GM12878 (cell line): ENCODE measurements at regions not wholly inside any gene's neighbourhood (a gene's known extent, or its start where the extent isn't known, plus 50 kb on each side); places are given as distances from the start of the nearest gene placed in this dataset.

ENCODE experiments used
- ATAC-seq: fragments of 200-7000 bp; cut with Tn5 transposase; 3 replicates; pipeline ENCODE4 v1.9.1; 2020; ENCODE audit warnings: mild to moderate bottlenecking, moderate library complexity
- BruUV-seq: library from RNA; stranded (reverse); fragments of 400-500 nt; replicated peaks from 2 replicates; lab custom pipeline; 2021; lab: Mats Ljungman, UMichigan
- CTCF ChIA-PET: fragments of 300-600 bp; sonication (Branson Sonifier 250); formaldehyde crosslinking; extraction: SDS; loops from one replicate; lab custom pipeline; 2021; ENCODE audit warnings: inconsistent platforms; lab: Yijun Ruan, JAX
- POLR2A ChIA-PET: fragments of 350-600 bp; formaldehyde crosslinking; extraction: SDS; loops from one replicate; lab custom pipeline; 2021; ENCODE audit warnings: inconsistent platforms; lab: Charles Lee
- RAD21 ChIA-PET: fragments of 300-600 bp; sonication (Branson Sonifier 250); formaldehyde crosslinking; loops from one replicate; lab custom pipeline; 2023; ENCODE audit warnings: antibody characterized with exemption; ENCODE audit not compliant: unreplicated experiment; lab: Charles Lee
- SMC1A ChIA-PET: fragments of 300-600 bp; sonication (Branson Sonifier 250); formaldehyde crosslinking; loops from one replicate; lab custom pipeline; 2023; ENCODE audit not compliant: unreplicated experiment, uncharacterized antibody; lab: Charles Lee
- DNase-seq: peaks from one replicate; pipeline ENCODE4 v3.0.0-alpha.2; 2011; ENCODE audit warnings: low read depth, low spot score
- FAIRE-seq: peaks from 3 replicates; lab custom pipeline; 2011; peaks lifted over from hg19 to GRCh38; lab: Jason Lieb, UNC
- H2AFZ ChIP-seq: 2 replicates; pipeline ENCODE4 v1.6.0; 2011; ENCODE audit warnings: low read depth, low read length, control low read depth; ENCODE audit not compliant: control insufficient read depth
- H3K27ac ChIP-seq: 2 replicates; pipeline ENCODE4 v1.5.1; 2011; ENCODE audit warnings: control low read depth; ENCODE audit not compliant: control insufficient read depth, insufficient read depth
- H3K27me3 ChIP-seq, 2 experiments: replicated peaks in 1 of 2; 2 replicates each; pipeline versions ENCODE4 v1.6.0 to v1.6.1; 2011; ENCODE audit warnings: low read length in 1 of 2; ENCODE audit not compliant: control insufficient read depth in 2 of 2, insufficient read depth in 2 of 2
- H3K36me3 ChIP-seq, 2 experiments: 2 replicates each; pipeline ENCODE4 v1.5.1; 2011; ENCODE audit warnings: low read length in 1 of 2; ENCODE audit not compliant: control insufficient read depth in 2 of 2, insufficient read depth in 2 of 2
- H3K4me1 ChIP-seq: 2 replicates; pipeline ENCODE4 v1.6.1; 2011; ENCODE audit warnings: mild to moderate bottlenecking, low read length, moderate library complexity, mixed read lengths; ENCODE audit not compliant: control insufficient read depth, insufficient read depth
- H3K4me2 ChIP-seq: 2 replicates; pipeline ENCODE4 v1.6.0; 2011; ENCODE audit warnings: control low read depth; ENCODE audit not compliant: control insufficient read depth, insufficient read depth
- H3K4me3 ChIP-seq: fragments of 200-600 bp; sonication (generic); 2 replicates; pipeline ENCODE4 v1.5.1; 2016
- H3K79me2 ChIP-seq: 2 replicates; pipeline ENCODE4 v1.6.0; 2011; ENCODE audit warnings: low read length; ENCODE audit not compliant: control insufficient read depth, insufficient read depth
- H3K9ac ChIP-seq: 2 replicates; pipeline ENCODE4 v1.8.0; 2011; ENCODE audit warnings: low read length, control low read depth, mixed read lengths; ENCODE audit not compliant: control insufficient read depth, insufficient read depth
- H3K9me3 ChIP-seq: replicated peaks from 3 replicates; pipeline ENCODE4 v1.5.1; 2011; ENCODE audit warnings: mild to moderate bottlenecking, low read length; ENCODE audit not compliant: control insufficient read depth, insufficient read depth
- H4K20me1 ChIP-seq: 2 replicates; pipeline ENCODE4 v1.6.0; 2011; ENCODE audit not compliant: control insufficient read depth, insufficient read depth
- CHD1 ChIP-seq: IDR thresholded peaks from 2 replicates; pipeline ENCODE4 v1.6.1; 2012; ENCODE audit warnings: low read depth, low read length, improper control_type of control experiment
- CUX1 ChIP-seq: IDR thresholded peaks from 2 replicates; pipeline ENCODE4 v1.6.1; 2012; ENCODE audit warnings: improper control_type of control experiment, low read depth, low read length; ENCODE audit not compliant: insufficient replicate concordance
- ESRRA ChIP-seq: IDR thresholded peaks from 2 replicates; pipeline ENCODE4 v1.6.1; 2012; ENCODE audit warnings: mild to moderate bottlenecking, low read length, improper control_type of control experiment
- HDGF ChIP-seq: fragments of 450-650 bp; IDR thresholded peaks from 2 replicates; pipeline ENCODE4 v1.6.1; 2016; ENCODE audit warnings: antibody characterized with exemption
- MAX ChIP-seq: IDR thresholded peaks from 2 replicates; pipeline ENCODE4 v1.6.1; 2012; ENCODE audit warnings: low read depth, low read length, improper control_type of control experiment
- NKRF ChIP-seq: fragments of 450-650 bp; conservative IDR thresholded peaks from 2 replicates; pipeline ENCODE4 v1.6.1; 2017; ENCODE audit warnings: mild to moderate bottlenecking, moderate library complexity
- POLR2A ChIP-seq: IDR thresholded peaks from 2 replicates; pipeline ENCODE4 v1.6.1; 2011; ENCODE audit warnings: low read depth, mild to moderate bottlenecking, low read length
- POU2F2 ChIP-seq: IDR thresholded peaks from 3 replicates; pipeline ENCODE4 v1.6.1; 2011; ENCODE audit warnings: low read depth, mild to moderate bottlenecking, low read length, borderline replicate concordance
- RAD51 ChIP-seq: fragments of 450-650 bp; IDR thresholded peaks from 2 replicates; pipeline ENCODE4 v1.6.1; 2016; ENCODE audit warnings: moderate library complexity, mild to moderate bottlenecking, inconsistent platforms
- RB1 ChIP-seq: fragments of 450-650 bp; formaldehyde crosslinking; IDR thresholded peaks from 2 replicates; pipeline ENCODE4 v1.6.1; 2017; ENCODE audit warnings: mild to moderate bottlenecking, borderline replicate concordance
- RCOR1 ChIP-seq: conservative IDR thresholded peaks from 2 replicates; pipeline ENCODE4 v1.6.1; 2012; ENCODE audit warnings: low read depth, low read length, improper control_type of control experiment
- STAT3 ChIP-seq: IDR thresholded peaks from 2 replicates; pipeline ENCODE4 v1.6.1; 2011; ENCODE audit warnings: low read depth, low read length, improper control_type of control experiment
- SUZ12 ChIP-seq: fragments of 200-600 bp; sonication (generic); IDR thresholded peaks from one replicate; pipeline ENCODE4 v1.6.1; 2018; ENCODE audit warnings: antibody characterized with exemption, mild to moderate bottlenecking; ENCODE audit not compliant: unreplicated experiment
- TAF1 ChIP-seq: IDR thresholded peaks from 2 replicates; pipeline ENCODE4 v1.6.1; 2011; ENCODE audit warnings: mild to moderate bottlenecking, low read depth, low read length, borderline replicate concordance
- TCF3 ChIP-seq: IDR thresholded peaks from 2 replicates; pipeline ENCODE4 v1.6.1; 2012; ENCODE audit warnings: low read depth, mild to moderate bottlenecking, low read length, borderline replicate concordance; ENCODE audit not compliant: insufficient read depth
- USF1 ChIP-seq: IDR thresholded peaks from 2 replicates; pipeline ENCODE4 v1.6.1; 2011; ENCODE audit warnings: borderline replicate concordance, low read depth, mild to moderate bottlenecking, moderate library complexity, mixed read lengths, low read length; ENCODE audit not compliant: insufficient read depth; ENCODE audit errors: extremely low read length
- WRNIP1 ChIP-seq: IDR thresholded peaks from 2 replicates; pipeline ENCODE4 v1.6.1; 2011; ENCODE audit warnings: low read depth, low read length, improper control_type of control experiment, borderline replicate concordance
- YY1 ChIP-seq: IDR thresholded peaks from 2 replicates; pipeline ENCODE4 v1.6.1; 2011; ENCODE audit warnings: low read depth, mild to moderate bottlenecking, low read length
- WGBS: methylation state at CpG from one replicate; pipeline ENCODE4 v1.1.6; 2016; ENCODE audit warnings: low lambda C conversion rate; ENCODE audit not compliant: insufficient replicate concordance, insufficient coverage; ENCODE audit errors: missing lambda C conversion rate; 5-methylcytosine and 5-hydroxymethylcytosine counted together
- in situ Hi-C: fragments of 300-500 bp; cut with MboI; formaldehyde crosslinking; loops from 9 replicates; pipeline ENCODE4 v1.14.3; 2018; ENCODE audit warnings: mixed read lengths
- intact Hi-C: fragments of 100-400 bp; cut with micrococcal nuclease; formaldehyde crosslinking; loops from one replicate; pipeline ENCODE4 v1.14.2; 2022; ENCODE audit not compliant: unreplicated experiment

DNA sequence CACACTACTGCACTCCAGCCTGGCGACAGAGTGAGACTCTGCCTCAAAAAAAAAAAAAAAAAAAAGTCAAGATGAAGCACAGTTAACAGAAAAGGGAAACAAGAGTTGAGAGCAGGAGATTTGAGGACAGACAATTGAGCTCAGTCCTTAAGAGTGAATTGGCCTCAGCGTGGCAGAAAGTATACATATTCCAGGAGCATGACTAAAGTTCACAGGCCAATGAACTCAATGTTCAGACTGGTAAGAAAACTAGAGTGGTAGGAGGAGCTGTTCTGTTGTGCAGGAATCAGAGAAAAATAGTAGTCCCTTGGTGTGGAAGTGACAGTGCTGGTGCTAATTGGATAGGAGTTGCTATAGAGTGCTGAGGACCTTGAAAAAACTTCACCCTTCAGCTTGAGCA, 60.0 kb downstream of the NRN1 start:
- ChIA-PET POLR2A (interaction anchor here (0.6 kb wide), 1 partner anchor 61 kb away, joined by 5 read pairs; no protein-coding TSS in a partner anchor), CTCF (interaction anchor here (1.1 kb wide), 1 partner anchor 9 kb away, joined by 3 read pairs; no protein-coding TSS in a partner anchor)

More for the DNA sequence above, 60.0 kb downstream of the NRN1 start:
- no peaks in the 10 kb centered on the region; a peak in 1 of 4 replicates for H3K27me3 ChIP-seq
- H3K4me2 ChIP-seq, result no peak overlapping the region
- H3K4me3 ChIP-seq, result no peak overlapping the region
- FAIRE-seq (no peak), DNase-seq (no peak), ATAC-seq (no peak)
- H4K20me1 ChIP-seq, result no peaks in the 10 kb centered on the region
- intact Hi-C loops (no loop called here), in situ Hi-C loops (no loop called here)
- H3K4me1 ChIP-seq, result no peaks in the 10 kb centered on the region
- WGBS, result 43% methylated on average over 1 of the region's 2 CpGs
- TF ChIP-seq RAD51, result no peak
- no peak for TF ChIP-seq ESRRA
- TF ChIP-seq MAX, result no peak
- TF ChIP-seq SUZ12, result no peak
- no peak for TF ChIP-seq HDGF
- no peak for TF ChIP-seq STAT3
- TF ChIP-seq WRNIP1, result no peak
- no peak for TF ChIP-seq POLR2A
- no peak for TF ChIP-seq YY1
- TF ChIP-seq CUX1, result no peak
- TF ChIP-seq CHD1, result no peak
- TF ChIP-seq POU2F2, result no peak
- TF ChIP-seq TAF1, result no peak
- TF ChIP-seq TCF3, result no peak
- TF ChIP-seq NKRF, result no peak
- no peak for TF ChIP-seq USF1
- no peak for TF ChIP-seq RB1
- no peak for TF ChIP-seq RCOR1
- H3K36me3 ChIP-seq, result no peaks in the 10 kb centered on the region
- ChIA-PET RAD21 (no interaction called here), SMC1A (interaction anchor here (1.4 kb wide), 1 partner anchor 10 kb away, joined by 3 read pairs; no protein-coding TSS in a partner anchor)
- H3K27ac ChIP-seq, result no peak overlapping the region
- no TSS peak for BruUV-seq
- H3K9me3 ChIP-seq, result no peaks in the 10 kb centered on the region; the same call in 2 of the 3 replicates
- H3K79me2 ChIP-seq, result no peaks in the 10 kb centered on the region
- no peak overlapping the region for H2AFZ ChIP-seq
- H3K9ac ChIP-seq, result no peak overlapping the region
